H4 (cell line): ENCODE measurements at regions not wholly inside any gene's neighbourhood (a gene's known extent, or its start where the extent isn't known, plus 50 kb on each side); places are given as distances from the start of the nearest gene placed in this dataset.
"Not testable (repeated sequence)": the region's sequence is repeated elsewhere in the genome, so short reads cannot be mapped to it uniquely, and the experiment has no call there.

Source experiments
- DNase-seq: peaks from one replicate; pipeline ENCODE4 v3.0.0-alpha.2; 2015; ENCODE audit warnings: low spot score

- no peak for DNase-seq
These were observed 146.8 kb upstream of the TMPRSS15 start for GRCh38 chr21:18550361-18550760.

- DNase-seq, result no peak
These were observed 150.2 kb upstream of the TMPRSS15 start for GRCh38 chr21:18553786-18554185.

- DNase-seq, result not testable (repeated sequence)
These were observed 164.2 kb upstream of the TMPRSS15 start for GRCh38 chr21:18567770-18568169.

- DNase-seq, result no peak
These were observed 184.5 kb upstream of the TMPRSS15 start for GRCh38 chr21:18588001-18588662.

- DNase-seq, result no peak
These were observed 197.6 kb upstream of the TMPRSS15 start for GRCh38 chr21:18601146-18601545.

GRCh38 chr21:18602711-18603110 is 199.1 kb upstream of the TMPRSS15 start:
- DNase-seq, result no peak

GRCh38 chr21:18603261-18603660 is 199.7 kb upstream of the TMPRSS15 start:
- no peak for DNase-seq

GRCh38 chr21:18603980-18604379 is 200.4 kb upstream of the TMPRSS15 start:
- no peak for DNase-seq

GRCh38 chr21:18608226-18608625 is 204.6 kb upstream of the TMPRSS15 start:
- no peak for DNase-seq

GRCh38 chr21:18614303-18614702 is 210.7 kb upstream of the TMPRSS15 start:
- DNase-seq, result no peak

- DNase-seq, result no peak
These were observed 213.7 kb upstream of the TMPRSS15 start for GRCh38 chr21:18617291-18617690.

- DNase-seq, result no peak
These were observed 216.9 kb upstream of the TMPRSS15 start for GRCh38 chr21:18620436-18620835.

GRCh38 chr21:18622383-18622782 is 218.8 kb upstream of the TMPRSS15 start:
- no peak for DNase-seq

- DNase-seq, result peak; percentile 16
These were observed 226.9 kb upstream of the TMPRSS15 start for GRCh38 chr21:18630446-18630845.

- no peak for DNase-seq
These were observed 233.3 kb upstream of the TMPRSS15 start for GRCh38 chr21:18636897-18637296.

- DNase-seq, result peak; percentile 15
These were observed 242.5 kb upstream of the TMPRSS15 start for GRCh38 chr21:18646116-18646515.

GRCh38 chr21:18655931-18656330 is 252.3 kb upstream of the TMPRSS15 start:
- no peak for DNase-seq

GRCh38 chr21:18661842-18662241 is 258.3 kb upstream of the TMPRSS15 start:
- DNase-seq, result no peak

GRCh38 chr21:18663663-18664062 is 260.1 kb upstream of the TMPRSS15 start:
- no peak for DNase-seq

GRCh38 chr21:18666725-18667124 is 263.1 kb upstream of the TMPRSS15 start:
- no peak for DNase-seq

- DNase-seq, result no peak
These were observed 270.2 kb upstream of the TMPRSS15 start for GRCh38 chr21:18673789-18674188.

GRCh38 chr21:18677632-18678031 is 274.0 kb upstream of the TMPRSS15 start:
- no peak for DNase-seq

GRCh38 chr21:18705971-18706370 is 302.4 kb upstream of the TMPRSS15 start:
- DNase-seq, result no peak

GRCh38 chr21:18711662-18712061 is 308.1 kb upstream of the TMPRSS15 start:
- no peak for DNase-seq
